HG03571 (cell line): ENCODE measurements at regions not wholly inside any gene's neighbourhood (a gene's known extent, or its start where the extent isn't known, plus 50 kb on each side); places are given as distances from the start of the nearest gene placed in this dataset.

Experiments
- ATAC-seq: cut with Tn5 transposase; IDR thresholded peaks from one replicate; pipeline ENCODE4 v1.9.1; 2021; ENCODE audit not compliant: unreplicated experiment

DNA sequence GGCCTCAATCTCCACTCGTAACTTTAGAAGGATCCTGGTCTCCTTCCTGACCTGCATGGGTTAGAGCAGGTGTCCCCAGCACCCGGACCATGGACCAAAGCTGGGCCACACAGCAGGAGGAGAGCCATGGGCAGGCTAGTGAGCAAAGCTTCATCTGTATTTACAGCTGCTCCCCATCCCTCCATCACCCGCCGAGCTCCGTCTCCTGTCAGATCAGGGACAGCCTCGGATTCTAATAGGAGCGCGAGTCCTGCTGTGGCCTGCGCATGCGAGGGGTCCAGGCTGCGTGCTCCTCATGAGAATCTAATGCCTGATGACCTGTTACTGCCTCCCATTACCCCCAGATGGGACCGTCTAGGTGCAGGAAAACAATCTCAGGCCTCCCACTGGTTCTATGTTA, 297.7 kb upstream of the SALL3 start:
- ATAC-seq, result no peak

DNA sequence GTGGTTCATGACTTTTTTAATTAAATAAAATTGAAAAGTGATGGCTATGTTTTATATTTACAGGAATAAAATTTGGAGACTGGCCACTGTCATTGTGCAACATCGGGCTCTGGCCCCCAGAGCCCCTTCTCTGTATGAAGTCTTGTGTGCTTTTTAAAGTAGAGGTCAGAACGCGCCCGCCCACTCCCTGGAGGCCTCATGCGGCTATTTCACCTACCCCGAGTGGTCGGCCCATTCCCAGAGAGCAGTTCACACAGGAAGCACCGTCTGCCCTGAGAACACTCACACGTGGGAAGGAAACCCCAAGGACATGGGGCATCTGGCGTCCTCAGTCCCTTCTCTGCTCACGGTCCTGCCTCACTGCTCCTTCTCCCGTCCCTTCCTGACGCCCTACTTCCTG, 296.9 kb upstream of the SALL3 start:
- no peak for ATAC-seq

DNA sequence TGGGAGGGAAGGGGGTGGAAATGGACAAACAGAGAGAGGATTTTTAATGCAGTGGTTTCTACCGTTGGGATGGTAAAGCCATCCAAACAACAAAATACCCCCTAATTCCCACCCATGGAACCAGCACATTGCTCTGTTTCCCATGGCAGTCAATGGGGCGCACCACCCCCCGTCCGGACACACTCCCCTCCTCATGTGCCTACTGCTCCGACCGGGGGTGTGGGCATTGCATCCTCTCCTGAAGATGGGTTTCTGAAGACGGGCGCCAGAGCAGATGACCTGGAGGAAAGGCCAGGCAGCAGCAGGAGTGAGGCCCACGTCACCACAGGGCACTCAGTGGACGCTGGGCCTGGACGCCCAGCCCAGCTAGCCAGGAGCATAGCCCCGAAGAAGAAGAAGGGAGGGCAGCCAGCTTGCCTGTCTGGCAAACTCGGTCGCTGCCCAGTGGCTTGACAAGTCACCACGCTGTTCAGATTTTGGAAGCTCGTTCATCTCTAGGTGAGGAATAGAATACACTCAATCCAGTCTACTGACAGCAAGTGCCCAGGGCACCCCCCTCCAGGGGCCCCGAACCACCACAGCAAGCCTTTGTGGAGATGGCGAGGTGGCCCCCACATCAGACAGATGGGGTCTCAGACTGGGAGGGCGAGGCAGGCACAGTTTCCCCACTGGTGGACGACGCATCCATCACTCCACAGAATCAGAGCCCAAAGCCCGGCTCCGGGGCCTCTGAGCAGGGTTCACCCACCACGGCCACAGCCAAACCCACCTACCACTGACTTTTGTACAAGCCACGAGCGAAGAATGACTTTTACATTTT, 296.2 kb upstream of the SALL3 start:
- no peak for ATAC-seq

DNA sequence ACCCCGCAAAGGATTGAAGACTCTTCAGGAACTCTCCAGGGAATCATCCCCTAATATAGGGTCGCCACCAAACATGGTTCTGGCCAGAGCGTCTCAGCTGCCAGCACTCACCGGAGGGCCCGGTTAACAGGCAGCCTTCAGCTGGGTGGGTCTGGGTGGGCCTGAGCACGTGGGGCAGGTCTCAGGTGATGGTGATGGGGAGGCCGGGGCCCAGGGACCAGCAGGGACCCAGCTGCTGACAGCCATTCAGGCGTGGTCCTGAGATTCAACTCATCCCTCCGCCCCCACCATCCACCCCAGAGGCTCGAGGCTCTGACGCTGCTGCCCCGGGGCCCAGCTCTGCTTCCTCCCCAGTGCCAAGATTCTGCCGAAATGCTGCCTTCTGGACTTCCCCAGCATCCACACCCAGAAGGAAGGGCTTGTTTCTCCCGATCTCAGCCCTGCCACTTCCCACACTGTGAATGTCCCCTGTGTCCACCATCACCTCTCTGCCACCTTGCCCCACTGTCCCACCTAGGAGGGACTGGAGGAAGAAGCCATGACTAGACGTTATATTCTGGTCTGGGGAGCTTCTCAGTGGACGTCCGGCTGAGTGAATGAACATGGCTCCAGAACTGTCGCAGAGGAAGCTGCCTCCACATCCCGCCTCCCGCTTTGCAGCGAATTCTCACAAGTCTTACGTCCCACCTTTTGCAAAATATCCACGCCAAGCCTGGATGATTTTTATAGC, 294.2 kb upstream of the SALL3 start:
- ATAC-seq, result no peak

DNA sequence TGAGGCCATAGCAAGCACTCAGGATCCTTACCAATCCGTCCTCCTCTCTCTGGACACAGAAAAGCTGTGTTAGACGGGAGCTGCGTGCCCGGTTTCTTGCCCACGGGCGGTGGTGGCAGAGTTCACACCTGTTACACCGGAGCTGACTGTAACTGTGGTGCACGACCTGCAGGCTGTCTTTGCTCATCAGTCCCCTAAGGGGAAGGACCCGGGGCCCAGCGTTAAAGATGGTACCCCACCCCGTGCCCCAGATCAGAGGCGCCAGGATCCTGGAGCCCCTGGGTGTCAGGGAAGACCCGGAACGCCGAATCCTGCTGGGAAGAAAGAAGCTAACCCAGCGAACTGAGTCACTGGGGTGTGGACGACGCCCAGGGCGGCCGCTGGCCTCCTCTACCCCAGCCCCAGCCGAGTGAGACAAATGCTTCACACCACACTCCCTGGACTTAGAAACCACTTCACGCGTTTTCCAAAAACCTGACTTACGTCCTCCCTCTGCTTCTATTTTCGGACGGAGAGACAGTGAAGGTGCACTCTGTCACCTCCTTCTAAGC, 293.6 kb upstream of the SALL3 start:
- no peak for ATAC-seq

DNA sequence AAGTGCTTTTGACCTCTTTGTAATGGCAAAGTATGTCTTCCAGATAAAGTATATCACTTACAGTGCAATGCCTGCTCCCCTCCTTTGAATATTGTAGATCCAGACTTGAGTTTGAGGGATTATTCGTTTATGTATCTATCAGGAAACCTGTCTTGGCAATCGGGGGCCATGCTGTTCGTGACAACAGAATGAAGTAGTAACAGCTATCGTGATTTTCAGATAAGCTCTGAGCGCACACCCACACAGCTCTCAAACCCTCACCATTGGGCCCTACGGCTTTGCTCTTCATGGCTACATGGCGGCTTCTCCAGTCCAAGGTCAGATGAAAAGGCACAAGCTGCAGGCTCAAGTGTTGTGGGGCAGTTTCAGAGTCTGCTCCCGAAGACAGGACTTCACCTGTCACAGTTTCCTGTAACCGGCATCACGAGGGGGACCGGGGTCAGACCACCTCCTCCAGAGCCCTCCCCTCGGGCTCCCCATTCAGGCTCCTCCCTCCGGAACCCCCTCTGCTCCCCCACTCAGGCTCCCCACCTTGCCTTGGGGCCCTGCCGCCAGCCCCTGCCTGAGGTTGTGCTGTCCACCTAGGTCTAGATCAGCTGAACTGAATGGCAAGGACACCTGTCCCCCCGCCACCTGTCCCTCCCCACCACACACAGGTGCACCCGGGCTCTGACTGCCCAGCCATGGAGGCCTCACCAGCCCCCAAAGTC, 292.5 kb upstream of the SALL3 start:
- ATAC-seq, result no peak

DNA sequence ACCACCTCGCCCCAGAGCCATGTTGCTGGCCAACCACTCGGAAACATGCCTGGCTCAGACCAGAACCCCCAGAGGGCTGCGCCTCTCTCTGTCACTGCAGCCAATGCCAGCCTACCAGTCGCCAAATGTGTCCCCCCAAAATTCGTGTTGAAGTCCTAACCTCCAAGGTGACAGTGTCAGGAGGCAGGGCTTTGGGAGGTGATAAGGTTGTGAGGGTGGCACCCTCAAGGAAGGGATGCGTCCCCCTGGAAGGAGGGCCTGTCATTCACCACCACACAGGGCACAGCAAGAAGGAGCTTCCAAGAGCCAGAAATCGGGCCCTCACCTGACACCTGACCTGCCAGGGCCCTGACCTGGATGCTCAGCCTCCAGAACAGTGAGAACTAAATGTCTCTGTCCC, 291.9 kb upstream of the SALL3 start:
- ATAC-seq, result no peak

DNA sequence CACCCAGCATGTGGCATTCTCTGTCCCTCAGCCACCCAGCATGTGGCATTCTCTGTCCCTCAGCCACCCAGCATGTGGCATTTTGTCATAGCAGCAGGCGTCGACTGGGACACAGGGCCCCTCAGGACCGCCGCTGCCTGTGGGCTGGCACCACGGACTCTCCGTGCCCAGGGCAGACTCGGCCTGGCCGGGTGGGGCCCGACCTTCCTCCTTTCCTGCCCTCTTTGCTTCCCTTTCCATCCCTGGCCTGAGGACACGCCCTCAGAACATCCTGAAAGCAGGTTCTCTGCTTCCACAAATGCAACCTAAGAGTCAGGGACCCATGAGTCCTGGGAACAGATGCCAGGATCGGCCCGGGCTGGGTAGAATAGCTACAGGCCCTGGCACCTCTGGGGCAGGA, 291.4 kb upstream of the SALL3 start:
- ATAC-seq, result no peak

DNA sequence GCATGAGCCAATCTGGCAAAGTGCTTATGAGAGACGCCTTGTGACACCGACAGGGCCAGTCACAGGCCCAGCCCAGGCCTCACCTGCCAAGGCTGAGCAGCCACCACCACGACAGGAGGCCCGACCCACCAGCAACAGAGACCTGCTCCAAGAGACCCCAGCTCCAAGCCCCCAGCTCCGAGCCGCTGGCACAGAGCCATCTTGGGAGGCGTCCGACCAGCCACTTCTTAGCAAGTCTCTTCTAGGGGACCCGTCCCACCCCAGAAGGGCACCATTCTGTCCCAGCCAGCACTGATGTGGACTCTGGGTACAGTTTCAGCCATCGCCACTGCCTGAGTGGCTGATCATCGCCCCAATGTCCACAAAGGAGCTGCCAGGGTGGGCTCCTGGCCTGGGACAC, 290.7 kb upstream of the SALL3 start:
- ATAC-seq, result no peak

DNA sequence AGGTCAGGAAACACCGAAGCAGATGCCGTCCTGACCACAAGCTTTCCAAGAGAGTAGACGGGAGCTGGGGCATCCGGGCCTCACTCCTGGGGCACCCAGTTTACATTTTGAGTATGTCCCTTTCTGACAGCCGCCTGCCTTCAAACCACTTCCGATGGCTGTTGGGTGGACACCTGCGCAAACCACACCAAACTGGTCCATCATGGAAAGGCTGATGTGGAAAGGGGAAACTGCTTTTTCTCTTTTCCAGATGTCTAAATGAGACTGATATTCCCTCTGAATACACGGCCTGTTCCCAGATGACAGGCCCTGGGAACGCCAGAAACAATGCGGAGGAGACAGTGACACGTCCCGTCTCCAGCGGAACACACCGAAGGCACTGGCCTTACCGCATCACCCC, 290.0 kb upstream of the SALL3 start:
- ATAC-seq, result no peak

DNA sequence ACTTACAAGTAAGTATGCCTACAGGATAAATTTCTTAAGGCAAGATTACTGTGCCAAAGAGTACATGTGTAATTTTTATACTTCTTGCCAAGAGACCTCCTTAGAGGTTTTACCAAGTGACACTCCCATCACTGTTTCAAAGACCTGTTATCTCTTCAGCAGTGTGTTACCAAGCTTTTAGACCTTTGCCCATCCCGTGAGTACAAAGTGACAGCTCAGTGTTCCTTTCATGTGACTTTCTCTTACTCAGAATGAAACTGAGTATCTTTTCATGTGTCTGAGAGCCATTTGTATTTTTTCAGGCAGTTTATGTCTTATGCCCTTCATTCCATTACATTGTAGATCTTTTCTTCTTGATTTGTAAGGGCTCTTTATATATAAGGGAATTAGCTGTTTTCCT, 287.5 kb upstream of the SALL3 start:
- ATAC-seq, result no peak

DNA sequence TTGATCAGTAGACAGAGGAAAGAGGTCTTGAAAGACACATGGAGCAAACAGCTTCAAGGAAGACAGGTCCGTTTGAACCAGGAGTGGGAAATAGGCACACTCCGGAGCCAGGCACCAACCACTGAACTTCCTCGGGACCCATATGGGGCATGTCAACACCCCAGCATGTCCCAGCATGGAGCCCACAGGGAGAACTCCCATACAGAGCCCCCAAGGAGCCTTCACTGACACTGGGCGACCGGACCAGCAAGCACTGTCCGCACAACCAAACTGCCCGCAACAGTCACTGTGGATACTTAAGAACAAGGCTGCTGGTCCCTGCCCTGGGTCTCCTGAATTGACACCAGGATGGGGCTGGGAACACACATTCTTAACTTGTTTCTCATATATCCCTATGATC, 286.2 kb upstream of the SALL3 start:
- ATAC-seq, result no peak

DNA sequence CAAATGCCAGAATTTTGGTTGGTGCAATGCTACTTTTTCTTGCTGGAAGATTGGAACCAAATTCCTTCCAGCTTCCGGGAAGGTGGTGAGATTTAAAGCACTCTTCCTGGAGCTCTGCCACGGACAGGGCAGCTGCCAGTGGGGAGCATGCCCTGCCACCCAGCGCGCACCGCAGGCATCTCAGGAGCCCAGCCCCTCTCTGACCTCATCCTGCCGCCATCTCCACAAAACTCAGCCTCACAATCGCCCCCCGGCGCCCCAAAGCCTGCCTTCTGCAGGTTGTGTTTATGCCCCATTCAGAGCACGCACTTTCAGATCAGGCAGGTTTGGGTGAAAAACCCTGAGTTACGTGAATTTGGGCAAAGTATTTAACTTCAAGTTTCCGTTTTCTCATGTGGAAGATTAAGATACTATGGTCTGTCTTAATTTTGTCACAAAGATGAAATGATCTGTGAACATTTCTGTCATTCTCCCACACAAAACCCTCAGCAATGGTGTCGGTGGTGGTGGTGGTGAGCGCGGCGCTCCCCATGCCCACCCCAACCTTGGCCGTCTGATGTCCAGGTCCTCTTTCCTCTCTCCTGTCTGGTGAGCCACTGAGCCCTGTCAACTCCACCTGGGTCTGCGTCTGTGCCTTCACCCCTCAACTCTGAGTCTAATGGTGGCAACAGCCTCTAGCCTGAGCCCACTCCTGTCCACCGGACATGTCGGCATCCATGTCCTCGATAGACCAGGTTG, 282.8 kb upstream of the SALL3 start:
- ATAC-seq, result no peak

DNA sequence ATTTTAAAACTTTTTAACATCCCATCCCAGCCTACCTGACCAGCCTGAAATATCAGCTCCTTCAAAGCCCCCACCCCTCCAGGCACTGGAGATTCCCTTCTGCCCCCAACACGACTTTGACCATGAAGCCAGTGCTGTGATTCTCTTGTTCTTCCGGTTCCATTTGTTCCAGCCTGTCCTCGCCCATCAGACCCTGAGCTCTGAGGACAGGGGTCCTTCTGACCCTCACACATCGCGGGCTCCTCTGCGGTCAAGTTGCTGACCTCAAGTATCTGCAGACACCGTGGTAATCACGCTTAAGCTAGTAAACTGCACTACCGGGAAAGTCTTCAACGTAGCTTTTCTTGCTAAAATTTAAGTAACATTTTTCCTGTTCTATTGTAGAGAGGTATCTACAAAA, 282.2 kb upstream of the SALL3 start:
- ATAC-seq, result no peak

DNA sequence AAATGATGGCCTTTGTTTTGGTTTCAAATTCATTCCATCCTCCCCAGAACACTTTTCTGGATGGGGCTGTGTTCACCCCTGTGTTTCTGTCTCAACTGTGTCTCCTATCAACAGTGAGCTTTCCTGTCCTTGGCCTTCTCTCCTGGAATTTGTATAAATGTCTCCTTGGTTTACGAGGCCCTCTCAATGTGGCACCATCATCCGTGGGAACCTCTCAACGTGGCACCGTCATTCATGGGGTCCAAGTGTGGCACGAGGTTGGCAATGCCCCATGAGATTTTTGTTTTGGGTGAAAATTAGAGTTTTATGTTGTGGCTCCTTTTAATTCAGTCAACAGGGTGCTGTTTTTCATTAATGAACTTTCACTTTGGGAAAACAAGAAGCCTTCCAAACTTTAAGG, 280.7 kb upstream of the SALL3 start:
- no peak for ATAC-seq

DNA sequence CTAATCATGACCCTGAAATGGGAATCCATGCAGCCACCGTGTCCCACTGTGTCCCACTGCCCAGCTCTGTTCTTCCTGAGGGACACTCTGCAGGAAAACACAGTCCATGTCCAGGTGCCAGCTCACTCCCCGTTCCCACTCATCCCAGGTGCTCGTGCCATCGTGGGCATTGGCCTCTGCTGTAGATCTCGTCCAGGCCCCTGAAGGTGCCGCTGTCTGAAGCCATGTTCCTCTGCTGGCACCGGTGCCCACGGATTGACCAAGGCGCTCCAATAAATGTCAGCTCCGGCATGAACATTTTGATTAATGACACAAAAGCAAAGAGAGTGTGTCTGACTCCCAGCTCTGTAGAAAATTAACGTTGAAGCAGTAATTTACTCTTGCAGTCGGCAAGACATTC, 280.1 kb upstream of the SALL3 start:
- no peak for ATAC-seq

DNA sequence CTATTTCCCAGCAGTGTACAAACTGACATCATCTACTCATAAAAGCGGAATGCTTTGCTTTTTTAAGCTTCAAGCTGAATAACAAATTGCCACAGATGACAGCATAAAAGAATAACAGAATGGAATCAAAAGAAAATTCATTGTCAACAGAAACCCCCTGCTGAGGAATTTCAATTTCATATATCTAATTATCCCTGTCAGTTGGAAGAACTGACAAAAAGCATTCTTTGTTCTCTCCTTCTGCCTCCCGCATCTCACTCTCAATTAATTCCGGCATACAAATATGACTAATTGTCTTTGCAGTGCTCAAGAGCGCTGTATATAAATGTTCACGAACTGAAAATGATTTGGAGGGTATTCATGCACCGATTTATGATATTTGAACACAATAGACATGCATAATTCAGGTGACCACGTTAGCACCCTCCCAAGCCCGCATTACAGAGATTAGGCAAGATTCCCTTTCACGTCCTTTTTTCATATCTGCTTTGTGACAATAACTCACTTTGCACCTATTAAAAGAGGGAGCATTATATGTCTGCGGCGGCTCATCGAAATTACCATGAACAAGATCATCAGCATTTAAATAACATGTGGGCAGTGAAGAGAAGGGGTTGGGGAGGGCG, 277.7 kb upstream of the SALL3 start:
- ATAC-seq, result no peak

DNA sequence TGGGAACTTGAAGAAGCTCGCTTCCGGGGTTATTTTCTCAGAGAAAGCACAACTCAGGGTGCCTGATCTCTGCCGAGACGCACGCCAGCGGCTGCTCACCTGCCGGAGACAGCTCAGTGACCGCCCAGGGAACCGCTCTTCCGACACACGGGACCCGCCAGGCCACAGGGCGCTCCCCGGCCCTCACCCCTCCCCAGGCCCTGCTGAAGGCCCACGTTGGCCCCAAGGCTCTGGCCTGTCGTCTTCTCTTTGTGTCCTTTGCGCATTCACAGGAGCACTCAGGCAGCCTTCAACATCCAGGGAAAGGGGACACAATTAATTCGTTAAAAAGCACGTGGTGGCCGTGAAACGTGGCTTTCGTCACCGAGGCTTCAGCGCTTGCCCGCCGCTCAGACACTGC, 276.3 kb upstream of the SALL3 start:
- no peak for ATAC-seq

DNA sequence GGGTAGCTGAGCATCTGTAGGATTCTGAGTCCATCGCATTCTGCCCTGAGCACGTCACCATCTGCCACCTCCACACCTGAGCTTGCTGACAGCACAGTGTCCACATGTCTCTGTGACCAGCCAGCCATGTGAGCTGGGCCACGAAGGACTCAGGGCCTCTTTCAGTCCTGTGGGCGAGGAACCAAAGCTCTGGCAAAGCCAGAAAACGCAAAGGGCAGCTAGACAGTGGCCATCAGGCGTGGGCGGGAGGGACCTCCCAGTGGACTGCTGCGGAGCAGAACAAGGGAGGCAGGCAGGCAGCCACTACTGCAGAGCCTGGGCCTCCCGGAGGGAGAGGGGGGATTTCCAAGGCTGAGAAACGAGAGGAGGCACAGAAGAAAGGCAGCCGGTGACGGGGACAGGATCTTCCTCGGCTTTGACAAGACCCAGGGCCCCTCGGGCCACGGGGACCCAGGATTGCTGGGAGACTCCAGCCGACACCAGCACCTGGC, 274.6 kb upstream of the SALL3 start:
- ATAC-seq, result no peak

DNA sequence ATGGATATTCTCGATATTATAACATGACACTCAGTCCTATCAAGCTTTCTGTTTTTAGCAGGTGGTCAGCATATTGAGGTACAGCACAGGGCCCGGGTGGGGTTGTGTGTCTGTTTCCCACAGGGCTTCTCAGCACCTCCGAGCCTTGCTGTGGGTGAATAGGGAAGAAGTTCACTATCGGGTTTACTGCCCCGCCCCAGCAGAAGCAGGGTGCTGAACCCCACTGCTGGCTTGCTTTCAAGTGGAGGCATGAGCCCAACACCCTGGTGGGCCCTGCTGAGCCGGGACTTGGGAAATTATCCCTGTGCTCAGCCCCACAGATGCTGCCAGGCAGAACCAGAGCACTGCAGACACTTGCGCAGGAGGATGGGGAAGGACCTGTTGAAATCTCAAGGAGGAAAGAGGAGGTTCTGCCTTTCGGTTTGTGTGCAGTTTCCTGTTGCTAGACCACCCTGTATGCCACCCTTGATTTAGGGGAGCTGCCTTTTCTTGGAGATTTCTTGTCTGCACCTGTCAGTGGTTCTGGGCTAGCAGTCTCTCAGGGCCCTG, 270.3 kb upstream of the SALL3 start:
- no peak for ATAC-seq
